Calu3 (cell line): ENCODE measurements at regions not wholly inside any gene's neighbourhood (a gene's known extent, or its start where the extent isn't known, plus 50 kb on each side); places are given as distances from the start of the nearest gene placed in this dataset.

Experiments
- BruUV-seq: library from RNA; stranded (reverse); fragments of 400-500 nt; replicated peaks from 2 replicates; lab custom pipeline; 2021; lab: Mats Ljungman, UMichigan
- CTCF ChIA-PET: fragments of 300-600 bp; sonication (Branson Sonifier 250); formaldehyde crosslinking; loops from one replicate; lab custom pipeline; 2022; ENCODE audit warnings: antibody characterized with exemption; lab: Charles Lee
- DNase-seq: peaks from one replicate; pipeline ENCODE4 v3.0.0; 2022
- H3K27ac Mint-ChIP-seq: one replicate; pipeline ENCODE4 v1.8.0; 2022; ENCODE audit warnings: mixed read lengths; ENCODE audit not compliant: unreplicated experiment
- H3K27me3 Mint-ChIP-seq: one replicate; pipeline ENCODE4 v1.8.0; 2022; ENCODE audit warnings: mixed read lengths; ENCODE audit not compliant: unreplicated experiment
- H3K36me3 Mint-ChIP-seq: one replicate; pipeline ENCODE4 v1.8.0; 2022; ENCODE audit warnings: mild to moderate bottlenecking, moderate library complexity, mixed read lengths; ENCODE audit not compliant: insufficient read depth, unreplicated experiment
- H3K4me1 Mint-ChIP-seq: one replicate; pipeline ENCODE4 v1.8.0; 2022; ENCODE audit warnings: mild to moderate bottlenecking, low read depth, mixed read lengths; ENCODE audit not compliant: unreplicated experiment
- H3K4me3 Mint-ChIP-seq: one replicate; pipeline ENCODE4 v1.8.0; 2022; ENCODE audit warnings: mild to moderate bottlenecking, low read depth, moderate library complexity, mixed read lengths; ENCODE audit not compliant: unreplicated experiment
- H3K9me3 Mint-ChIP-seq: one replicate; pipeline ENCODE4 v1.8.0; 2022; ENCODE audit warnings: low read depth, mixed read lengths; ENCODE audit not compliant: unreplicated experiment
- intact Hi-C: fragments of 100-400 bp; cut with micrococcal nuclease; formaldehyde crosslinking; loops from one replicate; pipeline ENCODE4 v1.10.0; 2022; ENCODE audit not compliant: unreplicated experiment
- TF ChIP-seq, protein P1 (sequence below): fragments of 200-600 bp; IDR thresholded peaks from one replicate; pipeline ENCODE4 v1.8.0; 2022; ENCODE audit warnings: antibody characterized with exemption; ENCODE audit not compliant: unreplicated experiment

GRCh38 chr4:53907772-53908171 lies 156.6 kb downstream of the CHIC2 start:
- intact Hi-C loops: loop anchor here (1.0 to 10.0 kb wide), 5 partner anchors 203 to 403 kb away; no protein-coding TSS in a partner anchor
- H3K4me1 Mint-ChIP-seq: peaks cover 9% of the 10 kb centered on the region
- no peaks in the 10 kb centered on the region for H3K36me3 Mint-ChIP-seq
- TF ChIP-seq, protein P1, sequence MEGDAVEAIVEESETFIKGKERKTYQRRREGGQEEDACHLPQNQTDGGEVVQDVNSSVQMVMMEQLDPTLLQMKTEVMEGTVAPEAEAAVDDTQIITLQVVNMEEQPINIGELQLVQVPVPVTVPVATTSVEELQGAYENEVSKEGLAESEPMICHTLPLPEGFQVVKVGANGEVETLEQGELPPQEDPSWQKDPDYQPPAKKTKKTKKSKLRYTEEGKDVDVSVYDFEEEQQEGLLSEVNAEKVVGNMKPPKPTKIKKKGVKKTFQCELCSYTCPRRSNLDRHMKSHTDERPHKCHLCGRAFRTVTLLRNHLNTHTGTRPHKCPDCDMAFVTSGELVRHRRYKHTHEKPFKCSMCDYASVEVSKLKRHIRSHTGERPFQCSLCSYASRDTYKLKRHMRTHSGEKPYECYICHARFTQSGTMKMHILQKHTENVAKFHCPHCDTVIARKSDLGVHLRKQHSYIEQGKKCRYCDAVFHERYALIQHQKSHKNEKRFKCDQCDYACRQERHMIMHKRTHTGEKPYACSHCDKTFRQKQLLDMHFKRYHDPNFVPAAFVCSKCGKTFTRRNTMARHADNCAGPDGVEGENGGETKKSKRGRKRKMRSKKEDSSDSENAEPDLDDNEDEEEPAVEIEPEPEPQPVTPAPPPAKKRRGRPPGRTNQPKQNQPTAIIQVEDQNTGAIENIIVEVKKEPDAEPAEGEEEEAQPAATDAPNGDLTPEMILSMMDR: no peak
- peaks cover 18% of the 10 kb centered on the region for H3K27me3 Mint-ChIP-seq
- no peak for DNase-seq
- no peak overlapping the region for H3K27ac Mint-ChIP-seq
- no peak overlapping the region for H3K4me3 Mint-ChIP-seq
- CTCF ChIA-PET: interaction anchor here (1.4 to 1.8 kb wide), 3 partner anchors 22 to 326 kb away, joined by 4 to 15 read pairs (median 7); no protein-coding TSS in a partner anchor
- H3K9me3 Mint-ChIP-seq: no peaks in the 10 kb centered on the region
- no TSS peak for BruUV-seq

DNA sequence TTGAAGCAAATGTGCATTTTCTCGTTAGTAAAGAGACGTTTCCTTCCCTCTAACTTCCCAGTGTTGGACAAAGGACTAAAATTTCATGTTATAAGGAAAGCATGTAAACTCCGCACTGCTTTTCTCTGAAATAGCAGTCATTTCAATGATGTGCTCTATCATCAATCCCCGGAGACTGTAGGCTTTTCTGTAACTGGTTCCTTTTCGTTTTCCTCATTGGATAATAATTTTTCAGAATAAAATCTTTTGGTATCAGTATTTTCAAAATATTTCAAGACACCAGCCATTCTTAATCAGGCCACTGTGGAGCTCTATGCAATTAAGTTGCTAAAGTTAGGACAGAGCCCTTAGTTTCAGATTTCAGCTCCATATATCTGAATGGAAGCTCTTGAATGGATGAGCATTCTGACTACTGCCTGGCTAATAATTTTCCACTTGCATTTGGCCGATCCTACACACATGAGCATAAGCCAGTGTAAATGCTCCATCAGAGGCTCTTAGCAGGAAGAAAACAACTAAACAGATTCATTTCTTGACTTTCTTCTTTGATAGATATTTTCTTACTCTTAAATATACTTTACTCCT lies 157.7 kb downstream of the CHIC2 start:
- intact Hi-C loops: loop anchor here (10.0 kb wide), 3 partner anchors 202 to 402 kb away; no protein-coding TSS in a partner anchor
- Mint-ChIP-seq H3K9me3 (no peaks in the 10 kb centered on the region), H3K27ac (no peak overlapping the region), H3K4me1 (peaks cover 9% of the 10 kb centered on the region), H3K36me3 (no peaks in the 10 kb centered on the region), H3K4me3 (peak overlapping the region; percentile 52), H3K27me3 (peaks cover 24% of the 10 kb centered on the region)
- no TSS peak for BruUV-seq
- DNase-seq: no peak
- CTCF ChIA-PET: no interaction called here
- TF ChIP-seq, protein P1: no peak

DNA sequence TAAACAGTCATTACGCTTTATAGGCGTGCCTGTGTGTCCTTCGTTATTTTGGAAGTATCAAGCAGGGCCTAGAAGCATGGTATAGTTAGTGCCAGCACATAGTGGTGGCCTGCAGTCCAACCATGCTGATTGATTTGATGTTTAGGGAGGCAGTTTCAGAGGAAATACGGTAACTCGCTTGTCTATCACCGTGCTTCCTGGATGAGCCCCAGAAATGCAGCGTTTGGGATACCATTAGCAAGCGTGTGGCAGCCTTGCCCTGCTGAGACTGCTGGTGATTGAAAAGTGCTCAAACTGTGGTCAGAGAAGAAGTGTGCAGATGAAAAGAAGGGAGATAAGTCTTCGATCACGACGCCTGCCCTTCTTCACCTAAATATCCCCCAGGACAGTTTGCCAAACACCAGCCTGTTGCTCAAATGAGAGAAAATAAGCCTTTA lies 158.4 kb downstream of the CHIC2 start:
- Mint-ChIP-seq H3K27ac (no peak overlapping the region), H3K4me3 (peak overlapping the region; percentile 52), H3K27me3 (peaks cover 32% of the 10 kb centered on the region), H3K9me3 (no peaks in the 10 kb centered on the region), H3K36me3 (no peaks in the 10 kb centered on the region), H3K4me1 (peaks cover 9% of the 10 kb centered on the region)
- BruUV-seq: no TSS peak
- CTCF ChIA-PET: no interaction called here
- TF ChIP-seq, protein P1: no peak
- intact Hi-C loops: loop anchor here (10.0 kb wide), 3 partner anchors 201 to 401 kb away; no protein-coding TSS in a partner anchor
- DNase-seq: no peak

GRCh38 chr4:53905276-53905940 lies 159.0 kb downstream of the CHIC2 start:
- DNase-seq: no peak
- H3K27ac Mint-ChIP-seq: no peak overlapping the region
- CTCF ChIA-PET: interaction anchor here (0.7 kb wide), 1 partner anchor 63 kb away, joined by 3 read pairs; no protein-coding TSS in a partner anchor

More at GRCh38 chr4:53905276-53905940, 159.0 kb downstream of the CHIC2 start:
- no TSS peak for BruUV-seq
- TF ChIP-seq, protein P1: no peak
- H3K4me1 Mint-ChIP-seq: peaks cover 9% of the 10 kb centered on the region
- H3K9me3 Mint-ChIP-seq: no peaks in the 10 kb centered on the region
- intact Hi-C loops: loop anchor here (10.0 kb wide), 3 partner anchors 201 to 401 kb away; no protein-coding TSS in a partner anchor
- H3K4me3 Mint-ChIP-seq: peak overlapping the region; percentile 52
- H3K27me3 Mint-ChIP-seq: peaks cover 35% of the 10 kb centered on the region
- no peaks in the 10 kb centered on the region for H3K36me3 Mint-ChIP-seq
